ENCODE measurements at regions not wholly inside any gene's neighbourhood (a gene's known extent, or its start where the extent isn't known, plus 50 kb on each side); places are given as distances from the start of the nearest gene placed in this dataset.
"Not testable (repeated sequence)": the region's sequence is repeated elsewhere in the genome, so short reads cannot be mapped to it uniquely, and the experiment has no call there.

GRCh38 chr7:148503900-148504487 is 86.6 kb upstream of the C7orf33 start:
- Histone ChIP-seq H3K4me3 (no peak overlapping the region), H3K9me3 (no peaks in the 10 kb centered on the region), H3K36me3 (no peaks in the 10 kb centered on the region), H3K27me3 (no peaks in the 10 kb centered on the region)
- DNase-seq = no peak

GRCh38 chr7:148505645-148506375 is 84.8 kb upstream of the C7orf33 start:
- H3K36me3 ChIP-seq = no peaks in the 10 kb centered on the region
- DNase-seq = no peak
- H3K27me3 ChIP-seq = no peaks in the 10 kb centered on the region
- H3K4me3 ChIP-seq = no peak overlapping the region
- H3K9me3 ChIP-seq = no peaks in the 10 kb centered on the region

- not testable (repeated sequence) for H3K4me3 ChIP-seq, DNase-seq, H3K27me3 ChIP-seq, H3K36me3 ChIP-seq, H3K9me3 ChIP-seq
These were observed 83.4 kb upstream of the C7orf33 start for GRCh38 chr7:148507064-148507573.

- H3K9me3 ChIP-seq = no peaks in the 10 kb centered on the region
- no peaks in the 10 kb centered on the region for H3K27me3 ChIP-seq
- DNase-seq = no peak
- H3K36me3 ChIP-seq = no peaks in the 10 kb centered on the region
- H3K4me3 ChIP-seq = no peak overlapping the region
These were observed 82.8 kb upstream of the C7orf33 start for GRCh38 chr7:148507787-148508186.

- DNase-seq = no peak
These were observed 76.3 kb upstream of the C7orf33 start for GRCh38 chr7:148514236-148514635.

GRCh38 chr7:148515237-148515636 is 75.3 kb upstream of the C7orf33 start:
- no peak for DNase-seq
- Histone ChIP-seq H3K36me3 (no peaks in the 10 kb centered on the region), H3K4me3 (no peak overlapping the region), H3K9me3 (no peaks in the 10 kb centered on the region), H3K27me3 (no peaks in the 10 kb centered on the region)

More at GRCh38 chr7:148514236-148514635, 76.3 kb upstream of the C7orf33 start:
- Histone ChIP-seq H3K4me3 (no peak overlapping the region), H3K27me3 (no peaks in the 10 kb centered on the region), H3K9me3 (no peaks in the 10 kb centered on the region), H3K36me3 (no peaks in the 10 kb centered on the region)

- no peaks in the 10 kb centered on the region for H3K36me3 ChIP-seq
- H3K9me3 ChIP-seq = no peaks in the 10 kb centered on the region
- no peak for DNase-seq
- H3K4me3 ChIP-seq = no peak overlapping the region
- no peaks in the 10 kb centered on the region for H3K27me3 ChIP-seq
These were observed 74.6 kb upstream of the C7orf33 start for GRCh38 chr7:148515728-148516695.

GRCh38 chr7:148519386-148519785 is 71.2 kb upstream of the C7orf33 start:
- not testable (repeated sequence) for H3K36me3 ChIP-seq, H3K27me3 ChIP-seq, H3K4me3 ChIP-seq, DNase-seq, H3K9me3 ChIP-seq

- H3K9me3 ChIP-seq = no peaks in the 10 kb centered on the region
- no peak for DNase-seq
- no peak overlapping the region for H3K4me3 ChIP-seq
- H3K27me3 ChIP-seq = no peaks in the 10 kb centered on the region
- no peaks in the 10 kb centered on the region for H3K36me3 ChIP-seq
These were observed 69.3 kb upstream of the C7orf33 start for GRCh38 chr7:148521271-148521670.

- Histone ChIP-seq H3K4me3 (no peak overlapping the region), H3K36me3 (no peaks in the 10 kb centered on the region), H3K27me3 (no peaks in the 10 kb centered on the region), H3K9me3 (no peaks in the 10 kb centered on the region)
- no peak for DNase-seq
These were observed 67.0 kb upstream of the C7orf33 start for GRCh38 chr7:148523550-148523949.

GRCh38 chr7:148524479-148525224 is 65.9 kb upstream of the C7orf33 start:
- Histone ChIP-seq H3K27me3 (no peaks in the 10 kb centered on the region), H3K4me3 (no peak overlapping the region), H3K9me3 (no peaks in the 10 kb centered on the region), H3K36me3 (no peaks in the 10 kb centered on the region)
- DNase-seq = no peak

GRCh38 chr7:148527717-148528168 is 62.8 kb upstream of the C7orf33 start:
- no peaks in the 10 kb centered on the region for H3K36me3 ChIP-seq
- peak; percentile 52 for DNase-seq
- no peaks in the 10 kb centered on the region for H3K27me3 ChIP-seq
- H3K4me3 ChIP-seq = no peak overlapping the region
- H3K9me3 ChIP-seq = no peaks in the 10 kb centered on the region

GRCh38 chr7:148535217-148535616 is 55.3 kb upstream of the C7orf33 start:
- DNase-seq = peak; percentile 22
- Histone ChIP-seq H3K36me3 (no peaks in the 10 kb centered on the region), H3K27me3 (no peaks in the 10 kb centered on the region), H3K4me3 (no peak overlapping the region), H3K9me3 (no peaks in the 10 kb centered on the region)

GRCh38 chr7:148537435-148537834 is 53.1 kb upstream of the C7orf33 start:
- no peak for DNase-seq
- Histone ChIP-seq H3K36me3 (no peaks in the 10 kb centered on the region), H3K27me3 (no peaks in the 10 kb centered on the region), H3K4me3 (no peak overlapping the region), H3K9me3 (no peaks in the 10 kb centered on the region)

GRCh38 chr7:148540041-148540738 is 50.4 kb upstream of the C7orf33 start:
- H3K9me3 ChIP-seq = no peaks in the 10 kb centered on the region
- peak; percentile 74 for DNase-seq
- no peaks in the 10 kb centered on the region for H3K36me3 ChIP-seq
- no peak overlapping the region for H3K4me3 ChIP-seq
- H3K27me3 ChIP-seq = no peaks in the 10 kb centered on the region
